ENCODE measurements at regions not wholly inside any gene's neighbourhood (a gene's known extent, or its start where the extent isn't known, plus 50 kb on each side); places are given as distances from the start of the nearest gene placed in this dataset.
A peak's percentile ranks its signal among the peaks of the same experiment; 100 is the strongest.
"Not testable (repeated sequence)": the region's sequence is repeated elsewhere in the genome, so short reads cannot be mapped to it uniquely, and the experiment has no call there.

DNA sequence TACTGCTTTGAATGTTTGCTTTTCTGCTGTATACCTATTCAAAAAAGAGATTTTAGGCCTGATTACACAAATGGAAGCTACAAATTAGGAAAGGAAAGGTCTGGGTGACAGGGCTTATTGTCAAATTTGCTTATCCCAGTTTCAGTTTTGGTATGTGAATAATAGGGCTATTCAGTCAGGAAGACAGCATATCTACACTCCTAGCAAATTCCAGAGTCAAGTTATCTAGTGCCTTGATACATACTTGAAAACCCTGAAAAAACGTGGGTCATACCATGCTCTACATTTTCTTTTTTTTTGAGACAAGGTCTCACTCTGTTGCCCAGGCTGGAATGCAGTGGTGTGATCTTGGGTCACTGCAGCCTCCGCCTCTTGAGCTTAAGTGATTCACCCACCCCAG lies 59.2 kb upstream of the CCDC180 start:
- intact Hi-C loops (cut with DNase I); H3K27ac ChIP-seq; DNase-seq; H3K9me3 ChIP-seq; H3K4me3 ChIP-seq; H3K36me3 ChIP-seq; H3K27me3 ChIP-seq; H3K4me1 ChIP-seq (ENCODE audit: insufficient read depth): not testable (repeated sequence)
- 52 to 65% (median 55%) methylated on average over 2 of the region's 2 CpGs for WGBS, 3 donors

DNA sequence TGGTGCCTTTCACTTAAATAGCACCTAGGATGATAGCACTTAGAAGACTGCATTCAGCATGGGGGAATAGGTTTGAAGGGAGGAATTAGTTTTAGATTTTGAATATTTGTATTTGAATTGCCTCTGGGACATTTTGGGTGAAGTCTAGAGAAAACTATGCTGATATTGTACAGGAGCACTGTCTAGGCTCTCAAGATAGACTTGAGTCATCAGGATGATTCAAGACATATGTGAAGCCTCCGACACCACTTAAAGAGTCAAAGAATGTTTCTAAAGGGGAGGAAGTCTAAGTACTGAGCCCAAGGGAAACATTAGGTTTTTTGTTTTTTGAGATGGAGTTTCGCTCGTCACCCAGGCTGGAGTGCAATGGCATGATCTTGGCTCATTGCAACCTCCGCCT lies 63.9 kb upstream of the CCDC180 start:
- no peak for DNase-seq
- Histone ChIP-seq H3K36me3 (no peaks in the 10 kb centered on the region), H3K9me3 (no peaks in the 10 kb centered on the region), H3K4me3 (no peak overlapping the region), H3K4me1 (ENCODE audit: insufficient read depth) (no peaks in the 10 kb centered on the region), H3K27ac (no peak overlapping the region), H3K27me3 (no peaks in the 10 kb centered on the region)
- intact Hi-C loops (cut with DNase I): no loop called here
- TF ChIP-seq EP300 (IDR thresholded peaks at IDR 0.05) (no peak), POLR2A (IDR thresholded peaks at IDR 0.05) (no peak)
- TF ChIP-seq, protein P1, sequence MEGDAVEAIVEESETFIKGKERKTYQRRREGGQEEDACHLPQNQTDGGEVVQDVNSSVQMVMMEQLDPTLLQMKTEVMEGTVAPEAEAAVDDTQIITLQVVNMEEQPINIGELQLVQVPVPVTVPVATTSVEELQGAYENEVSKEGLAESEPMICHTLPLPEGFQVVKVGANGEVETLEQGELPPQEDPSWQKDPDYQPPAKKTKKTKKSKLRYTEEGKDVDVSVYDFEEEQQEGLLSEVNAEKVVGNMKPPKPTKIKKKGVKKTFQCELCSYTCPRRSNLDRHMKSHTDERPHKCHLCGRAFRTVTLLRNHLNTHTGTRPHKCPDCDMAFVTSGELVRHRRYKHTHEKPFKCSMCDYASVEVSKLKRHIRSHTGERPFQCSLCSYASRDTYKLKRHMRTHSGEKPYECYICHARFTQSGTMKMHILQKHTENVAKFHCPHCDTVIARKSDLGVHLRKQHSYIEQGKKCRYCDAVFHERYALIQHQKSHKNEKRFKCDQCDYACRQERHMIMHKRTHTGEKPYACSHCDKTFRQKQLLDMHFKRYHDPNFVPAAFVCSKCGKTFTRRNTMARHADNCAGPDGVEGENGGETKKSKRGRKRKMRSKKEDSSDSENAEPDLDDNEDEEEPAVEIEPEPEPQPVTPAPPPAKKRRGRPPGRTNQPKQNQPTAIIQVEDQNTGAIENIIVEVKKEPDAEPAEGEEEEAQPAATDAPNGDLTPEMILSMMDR (IDR thresholded peaks at IDR 0.05): no peak
- 89 to 95% (median 91%) methylated on average over 4 of the region's 4 CpGs for WGBS, 3 donors

DNA sequence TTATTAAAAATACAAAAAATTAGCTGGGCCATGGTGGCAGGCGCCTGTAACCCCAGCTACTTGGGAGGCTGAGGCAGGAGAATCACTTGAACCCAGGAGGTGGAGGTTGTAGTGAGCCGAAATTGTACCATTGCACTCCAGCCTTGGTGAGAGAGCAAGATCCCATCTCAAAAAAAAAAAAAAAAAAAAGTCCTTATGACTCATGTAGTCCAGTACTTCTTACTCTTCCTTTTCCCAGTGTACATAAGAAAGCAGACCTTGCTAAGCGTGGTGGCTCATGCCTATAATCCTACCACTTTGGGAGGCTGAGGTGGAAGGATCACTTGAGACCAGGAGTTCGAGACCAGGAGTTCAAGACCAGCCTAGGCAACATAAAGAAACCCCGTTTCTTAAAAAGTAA lies 66.0 kb upstream of the CCDC180 start:
- WGBS, 3 donors: 95 to 98% (median 96%) methylated on average over 5 of the region's 5 CpGs
- H3K9me3 ChIP-seq; H3K27ac ChIP-seq; H3K4me3 ChIP-seq; H3K27me3 ChIP-seq; H3K36me3 ChIP-seq; DNase-seq; intact Hi-C loops (cut with DNase I); H3K4me1 ChIP-seq (ENCODE audit: insufficient read depth): not testable (repeated sequence)

DNA sequence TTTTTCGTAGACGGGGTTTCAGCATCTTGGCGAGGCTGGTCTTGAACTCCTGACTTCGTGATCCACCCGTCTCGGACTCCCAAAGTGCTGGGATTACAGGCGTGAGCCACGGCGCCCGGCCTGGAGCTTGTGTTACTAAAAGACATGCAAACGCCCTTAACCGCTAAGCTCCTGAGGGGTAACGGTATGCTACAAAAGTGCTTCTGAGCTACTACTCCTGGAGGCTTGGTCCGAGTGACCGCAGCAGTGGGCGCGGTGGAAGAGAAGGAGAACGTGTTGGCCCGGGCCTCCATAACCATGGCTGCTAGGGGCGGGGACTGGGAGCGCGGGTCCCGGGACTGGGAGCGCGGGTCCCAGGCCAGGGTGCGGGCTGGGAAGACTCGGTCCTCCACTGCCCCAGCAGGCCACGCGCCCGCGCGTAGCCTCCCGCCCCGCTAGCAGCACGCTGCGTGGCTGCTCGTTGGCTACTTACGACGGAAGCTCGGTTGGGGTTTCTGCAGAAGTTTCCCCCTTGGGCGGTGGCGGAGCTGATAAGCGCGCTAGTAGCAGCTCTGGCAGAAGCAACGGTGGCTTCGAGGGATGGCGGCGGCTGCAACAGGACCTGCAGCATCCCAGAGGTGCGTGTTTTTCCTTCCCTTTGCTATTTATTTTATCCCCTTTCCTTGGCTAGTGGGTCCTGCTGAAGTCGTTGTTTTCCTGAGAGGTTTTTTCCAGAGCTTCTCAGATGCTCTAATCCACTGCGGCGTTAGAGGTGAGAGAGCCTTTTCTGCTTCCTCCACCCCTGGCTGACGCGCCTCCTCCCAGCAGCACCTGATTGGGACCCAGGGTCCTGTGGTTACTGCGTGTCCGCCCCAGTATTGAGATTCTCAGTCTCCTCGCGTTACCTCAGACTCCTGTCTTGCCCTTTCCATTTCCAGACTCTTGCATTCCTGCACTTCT lies 69.2 kb upstream of the CCDC180 start:
- peak; percentile 63 to 89 (median 66) for DNase-seq
- Histone ChIP-seq H3K27me3 (no peaks in the 10 kb centered on the region), H3K9me3 (no peaks in the 10 kb centered on the region), H3K27ac (no peak overlapping the region), H3K36me3 (no peaks in the 10 kb centered on the region), H3K4me1 (ENCODE audit: insufficient read depth) (no peaks in the 10 kb centered on the region), H3K4me3 (peak overlapping the region; percentile 46)
- WGBS, 3 donors: 1 to 2% (median 2%) methylated on average over 58 of the region's 58 CpGs
- intact Hi-C loops (cut with DNase I): no loop called here
- no peak for TF ChIP-seq POLR2A (IDR thresholded peaks at IDR 0.05)
- TF ChIP-seq EP300 (IDR thresholded peaks at IDR 0.05): no peak
- TF ChIP-seq, protein P1 (IDR thresholded peaks at IDR 0.05): no peak

DNA sequence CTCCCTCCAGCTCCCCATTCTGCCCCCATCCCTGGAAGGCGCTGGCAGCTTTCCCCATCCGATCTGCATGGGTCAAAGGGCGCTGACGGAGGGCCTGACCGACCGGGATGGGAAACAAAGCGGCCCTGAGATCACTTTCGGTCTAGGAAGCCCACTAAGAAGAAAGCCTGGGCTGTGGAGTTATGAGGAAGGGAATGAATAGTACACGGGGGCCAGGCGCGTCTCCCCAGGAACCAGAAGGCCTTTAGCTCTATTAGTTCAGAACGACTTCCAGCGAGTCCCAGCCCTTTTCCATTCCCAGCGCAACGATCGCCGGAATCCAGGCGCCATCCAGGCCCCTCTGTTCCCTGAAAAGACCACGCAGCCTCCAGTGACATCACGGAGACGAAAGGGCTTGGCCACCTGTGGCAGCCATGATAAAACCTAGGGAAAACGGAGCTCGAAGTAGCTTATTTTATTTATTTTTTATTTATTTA lies 70.1 kb upstream of the CCDC180 start:
- no peaks in the 10 kb centered on the region for H3K4me1 ChIP-seq (ENCODE audit: insufficient read depth)
- H3K4me3 ChIP-seq: peak overlapping the region; percentile 46
- H3K36me3 ChIP-seq: no peaks in the 10 kb centered on the region
- H3K9me3 ChIP-seq: no peaks in the 10 kb centered on the region
- TF ChIP-seq, protein P1 (IDR thresholded peaks at IDR 0.05): no peak
- TF ChIP-seq EP300 (IDR thresholded peaks at IDR 0.05) (no peak), POLR2A (IDR thresholded peaks at IDR 0.05) (no peak)
- intact Hi-C loops (cut with DNase I): no loop called here
- H3K27me3 ChIP-seq: no peaks in the 10 kb centered on the region
- 56 to 76% (median 64%) methylated on average over 23 of the region's 23 CpGs for WGBS, 3 donors
- H3K27ac ChIP-seq: no peak overlapping the region
- DNase-seq: peak in 2 of 5 donors; percentile 28 to 45

DNA sequence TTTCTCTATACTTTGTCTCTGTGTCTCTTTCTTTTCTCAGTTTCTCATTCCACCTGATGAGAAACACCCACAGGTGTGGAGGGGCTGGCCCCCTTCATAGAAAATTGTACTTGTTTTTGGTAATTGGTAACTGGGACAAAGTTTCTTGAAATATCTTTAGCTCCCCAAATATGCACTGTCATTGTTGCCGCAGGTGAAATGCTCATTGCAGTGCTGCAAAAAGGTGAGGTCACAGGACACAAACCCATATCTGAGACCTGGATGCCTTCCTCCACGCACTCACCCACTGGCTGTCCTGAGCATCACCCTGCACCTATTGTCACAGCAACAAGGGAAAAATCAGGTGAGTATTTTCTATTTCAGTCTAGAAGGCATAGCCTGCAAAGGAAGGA lies 74.5 kb upstream of the CCDC180 start:
- DNase-seq; H3K36me3 ChIP-seq; intact Hi-C loops (cut with DNase I); H3K9me3 ChIP-seq; H3K27me3 ChIP-seq; H3K27ac ChIP-seq; H3K4me1 ChIP-seq (ENCODE audit: insufficient read depth); H3K4me3 ChIP-seq: not testable (repeated sequence)
- 97 to 98% (median 98%) methylated on average over 2 of the region's 2 CpGs for WGBS, 3 donors

DNA sequence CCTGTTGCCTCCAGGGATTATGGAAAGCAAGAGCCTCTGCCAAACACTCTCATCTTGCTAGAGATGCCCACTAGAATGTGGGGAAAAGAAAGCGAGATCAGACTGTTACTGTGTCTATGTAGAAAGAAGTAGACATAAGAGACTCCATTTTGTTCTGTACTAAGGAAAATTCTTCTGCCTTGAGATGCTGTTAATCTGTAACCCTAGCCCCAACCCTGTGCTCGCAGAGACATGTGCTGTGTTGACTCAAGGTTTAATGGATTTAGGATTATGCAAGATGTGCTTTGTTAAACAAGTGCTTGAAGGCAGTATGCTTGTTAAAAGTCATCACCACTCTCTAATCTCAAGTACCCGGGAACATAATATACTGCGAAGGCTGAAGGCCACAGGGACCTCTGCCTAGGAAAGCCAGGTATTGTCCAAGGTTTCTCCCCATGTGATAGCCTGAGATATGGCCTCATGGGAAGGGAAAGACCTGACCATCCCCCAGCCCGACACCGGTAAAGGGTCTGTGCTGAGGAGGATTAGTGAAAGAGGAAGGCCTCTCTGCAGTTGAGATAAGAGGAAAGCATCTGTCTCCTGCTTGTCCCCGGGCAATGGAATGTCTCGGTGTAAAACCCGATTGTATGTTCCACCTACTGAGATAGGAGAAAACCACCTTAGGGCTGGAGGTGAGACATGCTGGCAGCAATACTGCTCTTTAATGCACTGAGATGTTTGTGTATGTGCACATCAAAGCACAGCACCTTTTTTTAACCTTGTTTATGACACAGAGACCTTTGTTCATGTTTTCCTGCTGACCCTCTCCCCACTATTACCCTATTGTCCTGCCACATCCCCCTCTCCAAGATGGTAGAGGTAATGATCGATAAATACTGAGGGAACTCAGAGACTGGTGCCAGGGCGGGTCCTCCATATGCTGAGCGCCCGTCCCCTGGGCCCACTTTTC lies 75.1 kb upstream of the CCDC180 start:
- 75 to 83% (median 77%) methylated on average over 13 of the region's 13 CpGs for WGBS, 3 donors
- H3K4me1 ChIP-seq (ENCODE audit: insufficient read depth); H3K9me3 ChIP-seq; H3K4me3 ChIP-seq; H3K27me3 ChIP-seq; intact Hi-C loops (cut with DNase I); DNase-seq; H3K27ac ChIP-seq; H3K36me3 ChIP-seq: not testable (repeated sequence)

DNA sequence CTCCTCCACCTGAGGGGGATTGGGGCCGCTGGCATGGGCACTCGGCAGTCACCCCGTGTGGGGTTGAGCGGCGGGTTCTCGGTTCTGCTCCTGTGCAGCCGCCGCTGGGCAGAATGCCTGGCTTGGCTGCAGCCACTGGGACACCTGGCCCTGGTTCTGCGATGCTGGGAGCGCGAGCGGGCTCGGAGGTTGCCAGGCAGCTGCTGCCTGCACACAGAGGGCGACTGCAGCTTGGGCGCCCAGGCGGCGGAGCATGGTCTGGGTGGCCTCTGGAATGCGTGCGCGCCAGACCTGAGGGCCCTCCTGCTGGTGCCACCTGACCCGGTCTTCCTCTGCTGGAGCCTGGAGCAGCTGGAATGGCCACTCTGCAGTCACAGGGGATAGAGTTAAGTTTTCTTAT lies 85.1 kb upstream of the CCDC180 start:
- H3K9me3 ChIP-seq, H3K27ac ChIP-seq, H3K27me3 ChIP-seq: not testable (repeated sequence)

More for the DNA sequence above, 85.1 kb upstream of the CCDC180 start:
- H3K4me1 ChIP-seq (ENCODE audit: insufficient read depth); intact Hi-C loops (cut with DNase I); H3K36me3 ChIP-seq; H3K4me3 ChIP-seq: not testable (repeated sequence)
- WGBS, 3 donors: 8 to 13% (median 9%) methylated on average over 21 of the region's 21 CpGs
- DNase-seq: peak in 1 of 5 donors; percentile 15
